ENCODE measurements at regions not wholly inside any gene's neighbourhood (a gene's known extent, or its start where the extent isn't known, plus 50 kb on each side); places are given as distances from the start of the nearest gene placed in this dataset.

DNA sequence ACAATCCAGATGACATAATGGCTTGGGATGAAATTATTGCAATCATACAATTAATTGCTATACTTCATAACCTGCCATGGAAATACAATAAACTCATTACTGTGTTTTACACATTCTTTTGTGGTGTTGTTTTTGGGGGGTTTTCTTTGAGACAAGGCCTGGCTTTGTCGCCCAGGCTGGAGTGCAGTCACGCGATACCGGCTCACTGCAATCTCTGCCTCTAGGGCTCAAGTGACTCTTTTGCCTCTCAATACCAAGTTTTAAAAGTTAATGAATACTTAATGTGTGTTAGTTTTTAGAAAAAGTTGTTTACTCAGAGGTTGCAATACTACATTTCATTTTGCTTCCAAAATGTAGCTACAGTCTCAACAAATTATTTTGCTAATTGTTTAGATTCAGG is 598.4 kb downstream of the CHSY3 start:
- TF ChIP-seq POLR2AphosphoS5 (IDR thresholded peaks at IDR 0.05; ENCODE audit: control insufficient read depth, insufficient read depth, low read depth, low read length) (no peak), RAD21 (CRISPR knock-in tag; conservative IDR thresholded peaks at IDR 0.05 in 1 of 2, IDR thresholded peaks at IDR 0.05 in 1 of 2) (no peak), NONO (IDR thresholded peaks at IDR 0.05; ENCODE audit: low read depth in 2 of 2, low read length in 1 of 2) (no peak), HDAC2 (IDR thresholded peaks at IDR 0.05) (no peak), ATF7 (IDR thresholded peaks at IDR 0.05) (no peak), FOXK1 (CRISPR knock-in tag; IDR thresholded peaks at IDR 0.05; ENCODE audit: borderline replicate concordance) (no peak), E2F5 (CRISPR knock-in tag; IDR thresholded peaks at IDR 0.05) (no peak), MYC (IDR thresholded peaks at IDR 0.05; ENCODE audit: low read depth, low read length) (no peak), MYC (CRISPR knock-in tag; IDR thresholded peaks at IDR 0.05; ENCODE audit: borderline replicate concordance, low read depth) (no peak)
